GM12874 (cell line): ENCODE measurements at regions not wholly inside any gene's neighbourhood (a gene's known extent, or its start where the extent isn't known, plus 50 kb on each side); places are given as distances from the start of the nearest gene placed in this dataset.

Experiments
- CTCF ChIP-seq: IDR thresholded peaks from 2 replicates; pipeline ENCODE4 v1.5.1; 2011; ENCODE audit warnings: low read depth, mild to moderate bottlenecking, control low read depth, low read length, moderate library complexity; ENCODE audit not compliant: insufficient read depth

GRCh38 chr3:159902546-159903314 is 85.9 kb upstream of the IL12A start:
- TF ChIP-seq CTCF, result no peak

- no peak for TF ChIP-seq CTCF
Measured at GRCh38 chr3:159904455-159904854, 84.2 kb upstream of the IL12A start.

- TF ChIP-seq CTCF, result no peak
Measured at GRCh38 chr3:159904911-159905310, 83.7 kb upstream of the IL12A start.

GRCh38 chr3:159907828-159908227 is 80.8 kb upstream of the IL12A start:
- TF ChIP-seq CTCF, result no peak

- TF ChIP-seq CTCF, result no peak
Measured at GRCh38 chr3:159910991-159911663, 77.5 kb upstream of the IL12A start.

GRCh38 chr3:159911664-159912037 is 77.0 kb upstream of the IL12A start:
- no peak for TF ChIP-seq CTCF

- TF ChIP-seq CTCF, result no peak
Measured at GRCh38 chr3:159913712-159914414, 74.8 kb upstream of the IL12A start.
